ENCODE measurements at regions not wholly inside any gene's neighbourhood (a gene's known extent, or its start where the extent isn't known, plus 50 kb on each side); places are given as distances from the start of the nearest gene placed in this dataset.

- H3K79me2 ChIP-seq (ENCODE audit: control insufficient read depth, insufficient read depth, low read length): no peaks in the 10 kb centered on the region
- peaks cover 2 to 5% of the 10 kb centered on the region in 2 experiments; a peak in 3 of 5 replicates for H3K27me3 ChIP-seq (ENCODE audit: control insufficient read depth in 2 of 2, insufficient read depth in 2 of 2, low read length in 2 of 2)
- POLR2A ChIA-PET: interaction anchor here (0.8 kb wide), 1 partner anchor 44 kb away, joined by 3 read pairs; no protein-coding TSS in a partner anchor
- in situ Hi-C loops (cut with MboI): no loop called here
- H3K9ac ChIP-seq (ENCODE audit: insufficient read depth in 1 of 2, low read depth in 2 of 2, low read length in 2 of 2): no peak overlapping the region
- CTCF ChIA-PET (ENCODE audit: low intra/inter-chr PET ratio): no interaction called here
- ATAC-seq (no peak), FAIRE-seq (no peak), DNase-seq (ENCODE audit: extremely low read depth in 1 of 4, low spot score in 3 of 4) (no peak)
- intact Hi-C loops (cut with micrococcal nuclease): loop anchor here (10.0 kb wide), 1 partner anchor 475 kb away; no protein-coding TSS in a partner anchor
- TF ChIP-seq REST (IDR thresholded peaks at IDR 0.05; ENCODE audit: borderline replicate concordance): no peak
- no peak for TF ChIP-seq REST (CRISPR knock-in tag; IDR thresholded peaks at IDR 0.05; ENCODE audit: low read depth)
- no peak overlapping the region for H2AFZ ChIP-seq (ENCODE audit: low read depth, low read length)
- no peaks in the 10 kb centered on the region for H3K9me3 ChIP-seq (replicated peaks; ENCODE audit: control insufficient read depth, insufficient read depth, low read depth, low read length)
- no peak overlapping the region for H3K4me2 ChIP-seq (ENCODE audit: insufficient read depth, low read length)
- H3K4me3 ChIP-seq: no peak overlapping the region
- H3K4me1 ChIP-seq (replicated peaks in 1 of 2; ENCODE audit: control insufficient read depth in 2 of 2, insufficient read depth in 2 of 2, low read length in 2 of 2): no peaks in the 10 kb centered on the region
- H3K27ac ChIP-seq (ENCODE audit: extremely low read depth, low read depth, low read length): no peak overlapping the region
- no peaks in the 10 kb centered on the region for H4K20me1 ChIP-seq (replicated peaks; ENCODE audit: control insufficient read depth, insufficient read depth, low read length)
- 0% methylated on average over 7 of the region's 7 CpGs for WGBS (ENCODE audit: insufficient coverage, low coverage, missing lambda C conversion rate)
- H3K9me1 ChIP-seq (ENCODE audit: control insufficient read depth, insufficient read depth, low read length): no peaks in the 10 kb centered on the region
- no peaks in the 10 kb centered on the region for H3K36me3 ChIP-seq (ENCODE audit: control insufficient read depth, insufficient read depth, low read length)
- BruUV-seq (replicated peaks): no TSS peak
Measured at GRCh38 chr2:30860003-30860725, 52.9 kb upstream of the CAPN13 start.
